ENCODE measurements at regions not wholly inside any gene's neighbourhood (a gene's known extent, or its start where the extent isn't known, plus 50 kb on each side); places are given as distances from the start of the nearest gene placed in this dataset.

DNA sequence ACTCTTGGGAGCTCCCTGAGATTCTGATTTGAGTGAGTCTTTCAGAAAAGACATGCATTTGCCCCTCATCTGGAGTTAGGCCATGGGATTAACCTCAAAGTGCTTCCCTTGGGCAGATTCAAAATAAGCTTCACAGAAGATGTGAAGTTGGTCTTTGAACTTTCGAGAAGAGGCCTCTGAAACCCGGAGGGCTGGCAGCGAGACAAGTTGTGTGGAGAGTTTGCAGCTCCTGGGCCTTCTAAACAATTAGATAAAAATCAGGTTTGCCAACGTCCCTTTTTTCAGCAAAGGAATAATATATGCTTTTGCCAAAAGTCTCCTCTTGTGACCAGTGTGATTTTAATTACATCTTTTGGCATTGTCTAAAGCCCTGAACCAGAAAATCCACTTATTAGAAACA is 489.7 kb downstream of the SOX11 start:
- H3K27me3 ChIP-seq (ENCODE audit: control insufficient read depth, insufficient read depth, low read length) = no peaks in the 10 kb centered on the region
- no peak overlapping the region for H3K27ac ChIP-seq (ENCODE audit: low read length)
- DNase-seq (ENCODE audit: low read depth, low spot score) (no peak), ATAC-seq (no peak)
- no peaks in the 10 kb centered on the region for H3K36me3 ChIP-seq (ENCODE audit: control insufficient read depth, insufficient read depth, low read length)
- no TSS peak for BruUV-seq (replicated peaks)
- no peak overlapping the region for H3K4me3 ChIP-seq (ENCODE audit: low read depth in 2 of 2, low read length in 2 of 2)
- TF ChIP-seq TCF7L2 (IDR thresholded peaks at IDR 0.05; ENCODE audit: low read depth, low read length) = no peak
- TF ChIP-seq, protein P1, sequence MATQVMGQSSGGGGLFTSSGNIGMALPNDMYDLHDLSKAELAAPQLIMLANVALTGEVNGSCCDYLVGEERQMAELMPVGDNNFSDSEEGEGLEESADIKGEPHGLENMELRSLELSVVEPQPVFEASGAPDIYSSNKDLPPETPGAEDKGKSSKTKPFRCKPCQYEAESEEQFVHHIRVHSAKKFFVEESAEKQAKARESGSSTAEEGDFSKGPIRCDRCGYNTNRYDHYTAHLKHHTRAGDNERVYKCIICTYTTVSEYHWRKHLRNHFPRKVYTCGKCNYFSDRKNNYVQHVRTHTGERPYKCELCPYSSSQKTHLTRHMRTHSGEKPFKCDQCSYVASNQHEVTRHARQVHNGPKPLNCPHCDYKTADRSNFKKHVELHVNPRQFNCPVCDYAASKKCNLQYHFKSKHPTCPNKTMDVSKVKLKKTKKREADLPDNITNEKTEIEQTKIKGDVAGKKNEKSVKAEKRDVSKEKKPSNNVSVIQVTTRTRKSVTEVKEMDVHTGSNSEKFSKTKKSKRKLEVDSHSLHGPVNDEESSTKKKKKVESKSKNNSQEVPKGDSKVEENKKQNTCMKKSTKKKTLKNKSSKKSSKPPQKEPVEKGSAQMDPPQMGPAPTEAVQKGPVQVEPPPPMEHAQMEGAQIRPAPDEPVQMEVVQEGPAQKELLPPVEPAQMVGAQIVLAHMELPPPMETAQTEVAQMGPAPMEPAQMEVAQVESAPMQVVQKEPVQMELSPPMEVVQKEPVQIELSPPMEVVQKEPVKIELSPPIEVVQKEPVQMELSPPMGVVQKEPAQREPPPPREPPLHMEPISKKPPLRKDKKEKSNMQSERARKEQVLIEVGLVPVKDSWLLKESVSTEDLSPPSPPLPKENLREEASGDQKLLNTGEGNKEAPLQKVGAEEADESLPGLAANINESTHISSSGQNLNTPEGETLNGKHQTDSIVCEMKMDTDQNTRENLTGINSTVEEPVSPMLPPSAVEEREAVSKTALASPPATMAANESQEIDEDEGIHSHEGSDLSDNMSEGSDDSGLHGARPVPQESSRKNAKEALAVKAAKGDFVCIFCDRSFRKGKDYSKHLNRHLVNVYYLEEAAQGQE (IDR thresholded peaks at IDR 0.05; ENCODE audit: insufficient read depth in 1 of 2, low read depth in 2 of 2, low read length in 1 of 2) = no peak
- TF ChIP-seq POLR2AphosphoS5 (IDR thresholded peaks at IDR 0.05; ENCODE audit: low read depth, low read length) = no peak
- TF ChIP-seq, protein P2, sequence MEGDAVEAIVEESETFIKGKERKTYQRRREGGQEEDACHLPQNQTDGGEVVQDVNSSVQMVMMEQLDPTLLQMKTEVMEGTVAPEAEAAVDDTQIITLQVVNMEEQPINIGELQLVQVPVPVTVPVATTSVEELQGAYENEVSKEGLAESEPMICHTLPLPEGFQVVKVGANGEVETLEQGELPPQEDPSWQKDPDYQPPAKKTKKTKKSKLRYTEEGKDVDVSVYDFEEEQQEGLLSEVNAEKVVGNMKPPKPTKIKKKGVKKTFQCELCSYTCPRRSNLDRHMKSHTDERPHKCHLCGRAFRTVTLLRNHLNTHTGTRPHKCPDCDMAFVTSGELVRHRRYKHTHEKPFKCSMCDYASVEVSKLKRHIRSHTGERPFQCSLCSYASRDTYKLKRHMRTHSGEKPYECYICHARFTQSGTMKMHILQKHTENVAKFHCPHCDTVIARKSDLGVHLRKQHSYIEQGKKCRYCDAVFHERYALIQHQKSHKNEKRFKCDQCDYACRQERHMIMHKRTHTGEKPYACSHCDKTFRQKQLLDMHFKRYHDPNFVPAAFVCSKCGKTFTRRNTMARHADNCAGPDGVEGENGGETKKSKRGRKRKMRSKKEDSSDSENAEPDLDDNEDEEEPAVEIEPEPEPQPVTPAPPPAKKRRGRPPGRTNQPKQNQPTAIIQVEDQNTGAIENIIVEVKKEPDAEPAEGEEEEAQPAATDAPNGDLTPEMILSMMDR (IDR thresholded peaks at IDR 0.05) = no peak
- TF ChIP-seq SIN3A (IDR thresholded peaks at IDR 0.05; ENCODE audit: borderline replicate concordance, insufficient read depth, low read depth, low read length) = no peak
- H3K9me3 ChIP-seq (ENCODE audit: control insufficient read depth, insufficient read depth, low read depth, low read length) = no peaks in the 10 kb centered on the region
- ChIA-PET POLR2A (no interaction called here), CTCF (no interaction called here)
- no peaks in the 10 kb centered on the region for H3K4me1 ChIP-seq (ENCODE audit: control insufficient read depth, insufficient read depth, low read length)
- intact Hi-C loops (cut with micrococcal nuclease; ENCODE audit: unreplicated experiment) = no loop called here
- in situ Hi-C loops (cut with HindIII; ENCODE audit: low pct_unique_long_range_greater_than_20kb, low sequenced_read_pairs) = no loop called here

DNA sequence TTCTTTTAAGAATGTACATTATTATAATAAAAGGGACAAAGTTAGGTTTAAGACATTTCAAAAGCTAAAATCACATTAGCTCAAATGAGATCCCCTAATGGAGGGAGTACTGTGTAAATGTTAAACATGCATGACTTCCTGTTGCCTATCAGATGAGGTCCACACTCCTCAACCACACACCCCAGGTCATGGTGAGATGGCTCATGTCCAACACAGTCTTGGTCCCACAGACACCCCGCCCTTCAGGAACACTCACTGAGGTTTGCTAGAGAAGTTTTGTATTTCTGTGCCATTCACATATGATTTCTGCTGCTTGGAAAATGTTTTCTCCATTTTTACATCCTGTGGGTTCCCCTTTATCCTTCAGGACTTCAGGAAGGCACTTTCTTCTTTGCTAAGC is 491.0 kb downstream of the SOX11 start:
- no peak for TF ChIP-seq POLR2AphosphoS5 (IDR thresholded peaks at IDR 0.05; ENCODE audit: low read depth, low read length)
- TF ChIP-seq, protein P1 (IDR thresholded peaks at IDR 0.05; ENCODE audit: insufficient read depth in 1 of 2, low read depth in 2 of 2, low read length in 1 of 2) = no peak
- TF ChIP-seq, protein P2 (IDR thresholded peaks at IDR 0.05) = no peak
- no peak for TF ChIP-seq SIN3A (IDR thresholded peaks at IDR 0.05; ENCODE audit: borderline replicate concordance, insufficient read depth, low read depth, low read length)
- no peak for TF ChIP-seq TCF7L2 (IDR thresholded peaks at IDR 0.05; ENCODE audit: low read depth, low read length)
- no peaks in the 10 kb centered on the region for H3K36me3 ChIP-seq (ENCODE audit: control insufficient read depth, insufficient read depth, low read length)
- H3K4me3 ChIP-seq (ENCODE audit: low read depth in 2 of 2, low read length in 2 of 2) = no peak overlapping the region
- intact Hi-C loops (cut with micrococcal nuclease; ENCODE audit: unreplicated experiment) = no loop called here
- no TSS peak for BruUV-seq (replicated peaks)
- no peaks in the 10 kb centered on the region for H3K9me3 ChIP-seq (ENCODE audit: control insufficient read depth, insufficient read depth, low read depth, low read length)
- DNase-seq (ENCODE audit: low read depth, low spot score) (no peak), ATAC-seq (no peak)
- H3K27ac ChIP-seq (ENCODE audit: low read length) = no peak overlapping the region
- CTCF ChIA-PET = no interaction called here
- H3K27me3 ChIP-seq (ENCODE audit: control insufficient read depth, insufficient read depth, low read length) = no peaks in the 10 kb centered on the region
- H3K4me1 ChIP-seq (ENCODE audit: control insufficient read depth, insufficient read depth, low read length) = no peaks in the 10 kb centered on the region
- in situ Hi-C loops (cut with HindIII; ENCODE audit: low pct_unique_long_range_greater_than_20kb, low sequenced_read_pairs) = no loop called here
- POLR2A ChIA-PET = no interaction called here
